Retina (tissue), 1 donor: ENCODE measurements at regions not wholly inside any gene's neighbourhood (a gene's known extent, or its start where the extent isn't known, plus 50 kb on each side); places are given as distances from the start of the nearest gene placed in this dataset.
"Not testable (repeated sequence)": the region's sequence is repeated elsewhere in the genome, so short reads cannot be mapped to it uniquely, and the experiment has no call there.

Experiments used
- DNase-seq: peaks from one replicate; pipeline ENCODE4 v3.0.0-alpha.2; 2016

DNA sequence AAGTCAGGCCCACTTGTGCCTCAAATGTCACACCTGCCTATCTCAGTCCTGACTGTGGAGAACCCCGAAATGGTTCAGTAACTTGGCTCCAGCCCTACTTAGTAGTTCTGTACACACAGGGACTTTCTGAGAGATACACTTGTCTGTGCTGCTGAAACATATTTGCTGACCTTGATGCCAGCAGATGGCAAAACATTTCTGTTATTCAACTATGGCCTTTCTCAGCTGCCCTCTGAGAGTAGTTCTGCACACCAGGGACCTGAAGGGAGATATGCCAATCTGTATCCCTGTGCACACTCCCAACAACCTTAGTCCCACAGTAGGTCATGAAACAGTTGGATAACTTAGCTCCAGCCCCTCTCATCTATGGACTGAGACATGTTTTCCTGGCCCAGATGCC lies 1651.5 kb downstream of the LRRC4C start:
- DNase-seq, result no peak

DNA sequence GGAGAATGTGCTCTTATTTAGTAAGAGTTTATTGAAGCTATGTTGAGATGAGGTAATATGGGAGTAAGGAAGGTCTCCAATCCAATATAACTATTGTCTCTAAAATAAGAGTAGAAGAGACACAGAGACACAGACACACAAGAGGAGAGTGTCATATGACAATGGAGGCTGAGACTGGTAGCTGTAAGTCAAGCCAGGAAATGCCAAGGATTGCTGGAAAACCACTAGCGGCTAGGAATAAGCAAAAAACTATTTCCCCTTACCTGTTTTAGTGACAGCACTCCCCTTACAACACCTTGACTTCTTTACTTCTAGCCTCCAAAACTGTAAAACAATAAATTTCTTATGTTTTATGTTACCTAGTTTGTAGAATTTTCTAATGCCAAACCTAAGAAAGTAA lies 1652.8 kb downstream of the LRRC4C start:
- DNase-seq, result no peak

DNA sequence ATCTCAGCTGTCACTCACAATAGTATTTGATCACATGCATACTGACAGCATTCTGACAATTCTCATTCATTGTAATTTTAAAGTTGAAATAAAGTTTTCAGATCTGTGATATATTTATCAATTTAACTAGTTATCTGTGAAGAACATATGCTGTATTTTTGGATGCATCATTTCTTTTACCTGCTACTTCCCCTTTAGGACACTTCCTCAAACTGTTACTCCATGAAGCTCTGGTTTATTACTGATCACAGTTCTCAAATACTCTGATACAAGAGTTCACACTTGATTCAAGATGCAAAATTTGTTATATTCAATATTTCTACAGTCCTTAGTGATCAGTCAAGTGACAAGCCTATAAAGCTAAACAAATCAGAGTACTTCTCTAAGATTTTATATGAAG lies 1655.2 kb downstream of the LRRC4C start:
- DNase-seq, result no peak

DNA sequence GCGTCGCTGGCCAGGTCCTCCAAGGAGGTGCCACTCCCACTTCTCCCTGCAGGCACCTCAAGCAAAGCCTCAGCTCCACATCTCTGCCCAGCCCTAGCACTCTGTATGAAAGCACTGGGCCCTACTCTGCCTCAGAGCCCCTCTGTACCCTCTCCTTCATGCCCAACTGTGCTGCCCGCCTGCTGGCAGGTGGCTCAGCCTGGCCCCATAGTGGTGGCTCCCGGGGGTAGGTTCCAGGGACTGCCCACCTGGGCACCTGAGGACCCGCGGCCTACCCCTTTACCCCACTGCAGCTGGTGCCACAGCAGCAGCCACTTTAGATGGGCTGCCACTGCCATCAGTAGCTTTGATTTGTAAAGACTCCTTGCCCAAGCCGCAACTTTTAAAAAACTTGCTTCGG lies 1672.8 kb downstream of the LRRC4C start:
- DNase-seq, result no peak

DNA sequence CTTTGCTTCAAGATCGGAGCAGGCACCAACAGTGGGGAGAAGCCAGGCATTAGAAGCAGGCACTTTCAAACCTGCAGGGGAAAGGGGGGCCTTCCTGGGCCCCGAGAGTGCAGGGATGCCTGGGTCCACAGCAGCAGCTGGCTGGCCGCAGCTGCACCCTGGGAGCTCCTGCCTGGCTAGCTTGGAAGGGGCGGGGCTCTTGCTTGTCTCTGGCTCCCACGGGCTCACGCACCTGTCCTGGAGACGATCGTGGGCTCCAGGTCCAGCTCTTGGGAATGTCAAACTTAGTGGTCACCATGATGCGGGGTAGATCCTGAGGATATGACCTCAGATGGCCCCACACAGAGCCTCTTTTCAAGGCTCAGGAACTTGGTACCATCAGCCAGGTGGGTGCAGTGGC lies 1673.2 kb downstream of the LRRC4C start:
- no peak for DNase-seq

DNA sequence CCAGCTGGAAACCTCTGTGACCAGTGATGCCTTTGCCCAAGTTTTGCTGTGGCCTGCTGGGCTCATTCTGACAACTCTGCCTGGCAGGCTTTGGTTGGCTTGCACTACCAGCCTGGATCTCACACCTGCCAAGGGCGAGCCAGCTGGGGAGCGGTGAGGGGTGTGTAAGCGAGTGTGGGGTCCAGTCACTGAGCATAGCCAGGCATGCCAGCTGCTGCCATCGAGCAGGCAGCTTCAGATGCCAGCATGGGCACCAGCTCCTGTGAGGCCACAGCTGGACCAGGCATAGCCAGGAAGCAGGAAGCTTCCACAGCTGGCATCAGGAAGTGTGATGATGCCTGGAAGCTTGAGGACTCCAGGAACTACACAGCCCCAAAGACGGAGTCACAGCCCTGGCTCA lies 1674.6 kb downstream of the LRRC4C start:
- DNase-seq, result no peak

DNA sequence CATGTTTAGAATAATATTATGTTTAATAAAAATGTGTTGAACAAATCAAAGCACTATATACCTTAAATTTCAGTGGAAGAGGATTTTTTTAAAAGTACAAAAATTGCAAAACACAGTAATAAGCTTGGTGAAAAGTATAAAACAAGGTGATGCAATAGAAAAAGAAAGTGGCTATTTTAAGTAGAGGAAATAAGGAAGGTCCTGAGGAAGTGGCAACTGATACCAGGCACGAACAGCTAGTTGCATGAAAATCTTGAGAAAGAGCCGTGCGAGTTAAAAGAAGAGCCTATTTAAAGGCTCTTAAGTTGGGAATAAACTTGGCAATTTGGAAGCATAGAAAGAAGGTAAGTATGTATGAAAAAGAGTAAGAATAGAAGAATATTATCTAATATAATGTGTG lies 1679.3 kb downstream of the LRRC4C start:
- DNase-seq, result no peak

DNA sequence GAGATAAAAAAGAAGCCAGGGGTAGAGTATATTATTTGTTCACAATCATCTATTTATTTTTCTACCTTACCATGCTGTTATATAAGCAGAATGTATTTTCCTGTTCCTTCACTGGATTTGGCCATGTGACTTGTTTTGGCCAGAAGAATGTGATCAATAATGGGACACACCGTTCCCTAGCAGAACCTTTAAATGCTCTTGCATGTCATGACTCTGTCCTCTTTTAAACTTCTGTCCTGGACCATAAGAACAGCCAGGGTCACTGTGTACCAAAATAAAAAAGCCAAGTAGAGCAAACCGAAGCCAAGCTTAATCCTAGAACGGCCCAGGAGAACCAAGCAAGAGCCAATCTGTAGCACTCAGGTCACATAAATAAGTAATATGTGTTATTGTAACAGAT lies 1682.4 kb downstream of the LRRC4C start:
- DNase-seq, result no peak

DNA sequence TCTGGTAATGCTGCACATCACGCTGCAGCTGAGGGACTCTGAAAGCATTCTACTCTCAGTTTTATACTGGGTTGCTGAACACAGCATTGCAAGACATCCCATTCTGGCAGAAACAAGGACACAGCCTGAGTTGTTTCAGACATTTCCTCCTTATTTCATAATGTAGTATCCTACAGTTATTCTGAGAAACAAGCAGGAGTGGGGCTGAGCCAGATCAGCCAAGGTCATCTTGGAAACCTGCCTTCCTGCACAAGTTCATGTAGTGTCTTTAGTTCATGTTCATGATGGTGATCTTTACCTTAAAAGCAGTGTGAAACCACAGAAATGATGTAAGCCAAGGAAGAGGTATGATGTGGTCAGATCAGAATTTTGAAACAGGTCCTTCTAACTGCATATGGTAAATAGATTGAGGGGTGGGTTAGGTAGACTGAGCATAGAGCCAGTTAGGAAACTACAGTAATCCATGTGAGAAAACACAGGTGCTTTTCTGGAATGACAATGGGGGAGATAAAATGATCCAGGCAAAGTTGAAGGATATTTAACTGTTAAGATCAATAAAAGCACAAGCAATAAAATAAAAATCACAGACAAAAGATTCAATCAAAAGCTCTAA lies 1686.8 kb downstream of the LRRC4C start:
- no peak for DNase-seq

DNA sequence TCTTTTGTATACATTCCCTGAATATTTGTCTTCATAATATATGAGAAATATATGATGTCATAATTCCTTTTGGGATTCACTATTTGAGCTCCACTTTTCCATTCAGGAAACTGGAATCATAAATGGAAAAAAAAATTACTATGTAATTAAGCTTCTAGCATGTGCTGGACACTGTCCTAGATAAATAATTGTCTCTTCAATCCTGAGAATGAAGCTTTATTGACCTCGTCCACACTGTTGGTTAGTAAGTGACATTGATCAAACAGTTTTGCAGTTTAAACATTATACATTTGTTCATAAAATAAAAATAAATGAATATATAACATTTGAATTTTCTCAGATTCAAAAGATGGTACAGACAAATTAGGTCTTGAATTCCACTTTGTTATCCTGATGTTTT lies 1691.2 kb downstream of the LRRC4C start:
- no peak for DNase-seq

DNA sequence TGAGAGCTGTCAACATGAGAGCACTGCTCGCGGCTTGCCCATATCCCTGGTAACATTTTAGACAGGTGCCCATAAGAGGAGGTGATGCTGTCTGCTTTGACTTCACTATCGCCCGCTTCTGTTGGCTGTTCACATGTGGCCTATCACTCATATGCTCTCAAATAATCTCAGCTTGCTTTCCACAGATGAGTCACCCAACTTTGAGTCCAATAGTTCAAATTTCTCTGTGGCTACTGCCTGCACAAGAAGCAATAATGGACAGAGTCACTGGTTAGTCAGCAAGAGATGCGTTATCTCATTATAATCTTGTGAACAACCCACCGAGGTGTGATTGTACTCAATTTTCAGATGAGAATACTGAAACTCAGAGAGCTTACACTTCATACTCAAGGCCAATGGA lies 1714.1 kb downstream of the LRRC4C start:
- DNase-seq, result no peak

DNA sequence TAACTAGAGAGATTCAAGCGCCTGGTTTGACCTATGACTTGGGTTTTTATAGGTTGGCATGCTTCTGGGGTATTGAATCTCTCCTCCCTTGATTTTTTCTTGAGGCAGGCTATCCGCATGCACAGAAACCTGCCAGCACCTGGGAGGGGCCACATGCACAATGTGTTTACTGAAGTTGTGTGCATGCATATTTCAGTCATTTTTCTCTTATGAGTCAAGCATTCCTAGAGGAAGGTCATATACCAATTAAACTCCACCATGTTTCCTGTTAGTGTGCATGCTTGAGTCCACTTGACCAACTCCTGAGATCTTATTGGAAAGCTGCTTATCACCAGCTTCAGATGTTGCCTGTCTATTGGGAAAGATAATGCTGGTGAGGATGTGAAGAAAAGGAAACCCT lies 1718.4 kb downstream of the LRRC4C start:
- DNase-seq, result no peak

DNA sequence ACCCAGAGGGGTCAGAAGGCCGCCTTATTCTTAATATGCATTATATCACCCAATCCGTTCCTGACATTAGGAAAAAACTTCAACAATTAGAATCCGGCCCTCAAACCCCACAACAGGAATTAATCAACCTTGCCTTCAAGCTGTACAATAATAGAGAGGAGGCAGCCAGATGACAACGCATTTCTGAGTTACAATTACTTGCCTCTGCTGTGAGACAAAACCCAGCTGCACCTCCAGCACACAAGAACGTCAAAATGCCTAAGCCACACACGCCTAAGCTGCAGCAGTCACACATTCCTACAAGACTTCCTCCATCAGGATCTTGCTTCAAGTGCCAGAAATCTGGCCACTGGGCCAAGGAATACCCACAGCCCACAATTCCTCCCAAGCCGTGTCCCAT lies 1723.1 kb downstream of the LRRC4C start:
- not testable (repeated sequence) for DNase-seq

DNA sequence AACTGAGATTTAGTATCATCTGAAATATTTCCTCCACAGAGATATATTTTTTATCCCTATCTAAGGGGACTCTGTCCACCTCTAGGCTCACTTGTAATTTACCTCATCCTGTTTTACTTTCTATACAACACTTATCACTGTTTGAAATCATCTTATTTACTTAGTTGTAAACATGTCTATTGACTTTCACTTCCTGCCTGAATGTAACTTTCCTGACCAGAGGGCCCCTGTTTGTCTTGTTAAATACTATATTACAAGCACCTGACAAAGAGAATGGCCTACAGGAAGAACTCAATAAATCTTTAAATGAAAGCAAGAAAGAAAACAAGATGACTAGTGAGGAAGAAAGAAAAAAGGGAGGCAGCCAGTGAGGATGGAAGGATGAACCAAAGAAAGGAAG lies 1727.5 kb downstream of the LRRC4C start:
- DNase-seq, result no peak

DNA sequence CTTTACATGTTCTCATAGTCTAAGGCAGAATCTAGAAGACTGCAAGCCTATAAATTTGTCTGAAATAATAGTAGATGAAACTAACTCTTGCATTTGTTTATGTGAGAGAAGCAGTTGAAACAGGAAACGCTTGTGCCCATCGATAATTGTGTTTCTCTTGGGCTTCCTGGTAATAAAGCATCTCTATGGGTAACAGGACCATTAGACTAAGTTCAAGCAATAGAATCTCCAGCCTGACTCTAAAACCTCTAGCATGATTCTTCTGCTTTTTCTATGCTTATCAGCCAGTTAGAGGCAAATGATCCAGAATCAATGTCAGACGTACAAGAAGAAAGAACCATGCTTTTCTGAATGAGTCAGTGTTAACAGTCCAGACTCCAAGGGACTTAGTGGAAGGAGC lies 1734.4 kb downstream of the LRRC4C start:
- DNase-seq, result no peak

DNA sequence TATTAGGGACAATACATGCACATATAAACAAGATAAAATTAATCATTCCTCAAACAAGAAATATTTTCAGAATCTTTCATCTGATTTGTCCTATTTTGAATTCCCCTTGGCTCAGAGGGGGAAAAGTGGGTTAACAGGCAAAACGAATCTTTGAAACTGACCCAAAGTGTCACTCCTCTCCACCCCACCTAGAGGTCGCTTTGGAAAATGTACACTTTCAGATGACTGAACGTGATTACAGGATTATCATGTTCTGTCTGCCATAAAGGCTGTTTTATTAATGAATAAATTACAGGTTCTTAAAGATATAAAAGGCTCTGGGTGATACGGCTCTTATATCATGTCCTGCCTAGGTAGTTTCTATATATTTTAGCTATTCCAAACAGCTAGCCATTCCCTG lies 1735.0 kb downstream of the LRRC4C start:
- no peak for DNase-seq

DNA sequence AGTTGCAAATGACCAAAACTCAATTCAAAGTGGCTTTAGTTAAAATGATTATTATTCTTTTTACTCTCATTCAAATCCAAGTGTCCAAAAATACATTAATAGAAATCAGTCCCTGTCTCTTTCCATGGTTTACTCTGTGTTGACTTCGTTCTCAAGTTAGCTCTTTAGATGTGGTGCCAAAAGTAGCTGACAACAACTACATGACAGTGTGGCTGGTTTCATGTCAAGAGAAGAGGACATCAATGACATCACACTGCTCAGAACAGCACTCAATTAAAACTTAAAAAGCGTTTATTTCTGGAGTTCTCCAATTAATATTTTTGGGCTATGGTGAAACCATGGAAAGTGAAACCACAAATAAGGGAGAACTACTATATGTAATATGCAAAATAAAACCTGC lies 1746.9 kb downstream of the LRRC4C start:
- DNase-seq, result no peak

DNA sequence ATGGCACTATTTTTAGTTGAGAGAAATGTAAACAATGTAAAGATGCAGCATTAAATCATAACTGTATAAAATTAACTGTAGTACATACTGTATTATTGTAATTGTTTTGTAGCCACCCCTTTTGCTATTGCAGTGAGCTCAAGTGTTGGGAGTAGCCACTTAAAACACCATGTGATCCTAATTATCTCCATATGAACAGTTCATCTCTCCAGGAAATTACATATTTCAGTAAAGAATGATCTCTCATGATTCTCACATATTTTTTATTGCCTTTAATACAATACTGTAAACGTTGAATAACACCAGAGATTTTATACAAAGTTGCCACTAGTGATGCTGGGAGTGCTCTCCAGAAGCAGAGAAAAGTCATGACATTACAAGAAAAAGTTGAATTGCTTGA lies 1768.6 kb downstream of the LRRC4C start:
- no peak for DNase-seq

DNA sequence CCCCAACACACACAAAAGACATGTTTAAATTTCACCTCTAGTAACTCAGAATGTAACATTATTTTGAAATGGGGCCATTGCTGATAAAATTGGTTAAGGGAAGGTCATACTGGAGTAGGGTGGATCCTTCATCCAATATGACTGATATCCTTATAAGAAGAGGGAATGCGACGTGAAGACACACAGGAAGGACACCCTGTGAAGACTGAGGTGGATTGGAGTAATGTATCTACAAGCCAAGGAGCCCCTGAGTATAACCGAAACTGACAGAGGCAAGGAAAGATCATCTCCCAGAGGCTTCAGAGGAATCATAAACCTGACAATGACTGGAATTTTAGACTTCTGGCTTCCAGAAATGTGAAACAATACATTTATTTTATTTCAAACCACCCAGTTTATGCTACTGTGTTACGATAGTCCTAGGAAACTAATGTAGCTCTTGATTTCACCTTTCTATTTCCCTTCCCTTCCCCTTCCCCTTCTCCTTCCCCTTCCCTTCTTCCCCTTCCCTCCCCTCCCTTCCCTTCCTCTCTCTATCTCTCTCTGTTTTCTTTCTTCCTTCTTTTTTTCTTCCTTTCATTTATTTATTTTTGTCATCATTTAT lies 1775.4 kb downstream of the LRRC4C start:
- DNase-seq, result no peak

DNA sequence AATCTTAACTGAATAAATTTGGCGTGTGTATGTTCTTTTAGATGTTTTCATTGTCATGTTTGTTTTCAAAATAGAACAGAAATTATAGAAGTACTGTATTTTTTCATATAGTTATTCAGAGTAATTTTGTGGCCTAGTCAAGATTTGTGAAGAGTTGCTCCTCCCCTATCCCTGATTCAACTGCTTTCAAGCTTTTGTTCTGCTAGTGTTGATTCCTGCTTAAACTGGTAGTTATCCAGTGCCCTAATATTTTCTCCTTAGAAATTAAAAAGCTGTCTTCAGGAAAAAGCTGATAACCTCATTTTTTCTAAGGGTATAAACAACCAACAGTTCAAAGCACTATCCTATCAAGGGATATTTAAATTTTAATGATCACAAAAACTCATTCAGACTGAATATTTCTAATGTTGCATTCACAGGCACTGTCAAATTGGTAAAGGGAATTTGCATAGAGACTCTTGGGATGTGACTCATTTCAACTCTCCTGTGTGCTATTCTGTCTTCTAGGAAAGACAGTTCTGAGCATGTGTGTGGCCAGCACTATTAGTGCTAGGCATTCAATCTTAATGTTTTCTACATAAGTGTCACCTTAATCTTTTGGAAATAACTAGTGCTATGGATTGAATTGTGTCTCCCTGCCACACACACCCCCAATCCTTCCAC lies 1776.0 kb downstream of the LRRC4C start:
- DNase-seq, result no peak

DNA sequence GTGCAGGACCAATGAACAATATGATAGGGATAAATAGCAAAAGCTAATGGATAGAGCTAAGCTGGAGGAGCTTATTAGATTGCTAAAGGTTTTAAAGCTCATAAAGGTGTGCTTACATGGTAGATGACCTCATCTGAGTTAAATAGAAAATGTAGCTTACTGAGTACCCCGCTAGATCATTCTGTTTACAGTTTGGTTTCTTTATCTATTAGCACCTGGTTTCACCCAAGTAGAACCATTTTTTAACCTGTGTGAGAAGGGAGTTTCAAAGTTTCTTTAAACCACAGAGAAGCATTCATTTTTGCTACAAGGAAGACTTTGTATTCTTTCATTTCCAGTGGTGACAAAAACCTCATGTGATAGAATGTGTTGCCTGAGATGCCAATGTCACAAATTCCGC lies 1778.0 kb downstream of the LRRC4C start:
- no peak for DNase-seq

DNA sequence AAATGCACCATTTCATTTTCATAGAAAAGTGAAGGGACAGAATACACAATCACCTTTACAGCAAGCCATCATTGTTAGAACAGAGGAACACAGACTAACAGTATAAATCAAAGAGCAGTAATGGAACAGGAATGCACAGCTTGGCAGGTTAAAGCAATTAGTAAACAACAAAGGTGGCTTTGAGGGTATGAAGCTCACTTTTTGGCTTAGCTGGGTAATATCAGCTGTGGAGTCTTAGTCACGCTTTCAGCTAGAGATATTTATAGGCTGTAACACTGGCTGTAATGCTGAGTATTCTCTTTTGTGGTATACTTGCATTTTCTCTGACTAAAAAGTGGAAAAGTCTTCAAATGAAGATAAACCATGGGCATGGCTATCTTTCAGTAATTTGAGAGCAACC lies 1780.5 kb downstream of the LRRC4C start:
- DNase-seq, result no peak

DNA sequence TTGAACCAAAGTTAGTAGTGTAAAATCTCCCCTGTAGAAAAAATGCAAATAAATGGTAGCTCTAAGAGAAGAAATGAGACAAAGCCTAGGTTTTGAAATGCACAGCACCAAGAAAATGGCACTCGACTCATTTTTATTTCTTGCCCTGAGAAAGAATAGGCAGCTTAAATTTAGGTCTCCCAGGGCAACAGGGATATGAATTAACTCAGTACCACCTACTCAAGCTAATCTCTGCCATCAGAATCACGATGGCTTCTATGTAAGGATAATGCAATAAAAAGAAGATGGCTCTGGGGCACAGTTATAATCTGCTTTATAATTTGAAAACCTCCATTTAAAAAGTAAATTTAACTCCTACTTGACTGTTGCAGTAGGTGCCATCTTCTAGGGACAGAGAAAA lies 1784.3 kb downstream of the LRRC4C start:
- DNase-seq, result no peak

DNA sequence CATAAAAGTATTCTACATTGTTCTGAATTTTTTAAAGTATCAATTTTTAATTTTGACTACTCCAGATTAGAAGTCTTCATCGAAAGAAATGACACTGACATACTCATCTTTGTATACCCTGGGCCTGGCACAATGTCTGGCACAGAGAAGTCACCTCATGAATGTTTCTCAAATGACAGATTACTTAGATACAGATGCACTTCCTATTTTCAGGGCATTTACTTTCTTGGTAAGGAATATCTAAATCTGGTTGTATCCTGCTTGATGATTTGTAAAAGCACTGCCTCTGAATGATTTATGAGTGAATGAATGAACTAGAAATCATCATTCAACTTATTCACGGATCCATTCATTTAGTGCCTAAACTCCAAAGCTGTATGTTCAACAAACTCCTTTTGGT lies 1784.7 kb downstream of the LRRC4C start:
- no peak for DNase-seq

DNA sequence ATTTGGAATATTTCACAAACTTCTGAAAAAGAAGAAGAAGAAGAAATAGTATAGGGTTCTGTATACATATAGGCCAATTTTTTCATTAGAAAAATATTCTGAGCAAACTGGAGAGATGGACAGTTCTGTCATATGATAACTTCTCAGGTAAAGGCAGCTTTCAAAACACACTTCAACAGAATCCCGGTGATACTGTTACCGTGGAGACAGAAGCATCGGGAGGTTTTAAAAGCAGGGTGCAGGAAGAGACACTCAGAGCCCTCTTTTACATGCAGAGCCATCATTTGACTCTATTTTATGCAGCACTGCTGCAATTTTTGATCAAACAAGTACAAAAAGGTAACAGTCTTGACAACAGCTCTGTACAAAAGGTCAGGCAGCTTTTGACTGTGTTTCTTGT lies 1785.4 kb downstream of the LRRC4C start:
- DNase-seq, result no peak
